HG03520 (cell line): ENCODE measurements at regions not wholly inside any gene's neighbourhood (a gene's known extent, or its start where the extent isn't known, plus 50 kb on each side); places are given as distances from the start of the nearest gene placed in this dataset.

Source experiments
- ATAC-seq: cut with Tn5 transposase; IDR thresholded peaks from one replicate; pipeline ENCODE4 v1.9.1; 2021; ENCODE audit warnings: mild to moderate bottlenecking, moderate library complexity; ENCODE audit not compliant: unreplicated experiment

DNA sequence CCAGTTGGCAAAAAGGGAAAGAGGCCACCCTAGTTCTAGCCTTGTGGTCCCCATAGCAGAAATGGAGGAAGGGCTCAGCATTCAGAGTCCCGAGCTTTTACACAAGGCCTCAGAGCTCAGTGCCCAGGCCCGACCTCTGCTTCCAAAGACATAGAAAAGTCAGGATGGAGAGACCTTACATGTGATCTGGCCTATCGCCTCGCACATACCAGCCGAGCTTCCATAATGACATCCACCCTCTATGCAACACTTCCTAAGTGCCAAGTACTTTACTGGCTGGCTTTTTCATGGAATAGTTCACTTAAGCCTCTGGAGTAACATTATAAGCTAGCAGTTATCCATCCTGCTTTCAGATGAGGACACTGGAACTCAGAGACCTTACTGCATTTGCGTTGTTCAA lies 275.9 kb downstream of the FAM43A start:
- ATAC-seq = no peak

DNA sequence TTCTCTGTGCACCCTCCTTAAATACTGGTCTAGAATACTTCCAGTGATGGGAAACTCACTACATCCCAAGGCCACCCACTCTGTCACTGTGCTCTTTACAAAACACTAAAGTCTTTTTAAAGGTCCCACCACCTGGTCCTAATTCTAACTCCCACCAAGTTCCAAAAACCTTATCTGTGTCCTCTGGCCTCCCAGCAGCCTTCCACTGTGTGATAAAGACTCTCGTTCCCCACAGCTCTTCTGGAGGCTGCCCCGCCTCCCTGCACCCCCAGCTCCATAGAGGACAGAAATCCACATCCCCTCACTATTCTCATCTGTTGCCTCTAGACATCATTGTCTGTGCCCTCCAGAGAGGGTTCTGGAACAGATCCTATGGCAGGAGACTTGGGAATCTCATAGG lies 276.4 kb downstream of the FAM43A start:
- no peak for ATAC-seq

- no peak for ATAC-seq
Measured at GRCh38 chr3:194964809-194965208, 279.1 kb downstream of the FAM43A start.

DNA sequence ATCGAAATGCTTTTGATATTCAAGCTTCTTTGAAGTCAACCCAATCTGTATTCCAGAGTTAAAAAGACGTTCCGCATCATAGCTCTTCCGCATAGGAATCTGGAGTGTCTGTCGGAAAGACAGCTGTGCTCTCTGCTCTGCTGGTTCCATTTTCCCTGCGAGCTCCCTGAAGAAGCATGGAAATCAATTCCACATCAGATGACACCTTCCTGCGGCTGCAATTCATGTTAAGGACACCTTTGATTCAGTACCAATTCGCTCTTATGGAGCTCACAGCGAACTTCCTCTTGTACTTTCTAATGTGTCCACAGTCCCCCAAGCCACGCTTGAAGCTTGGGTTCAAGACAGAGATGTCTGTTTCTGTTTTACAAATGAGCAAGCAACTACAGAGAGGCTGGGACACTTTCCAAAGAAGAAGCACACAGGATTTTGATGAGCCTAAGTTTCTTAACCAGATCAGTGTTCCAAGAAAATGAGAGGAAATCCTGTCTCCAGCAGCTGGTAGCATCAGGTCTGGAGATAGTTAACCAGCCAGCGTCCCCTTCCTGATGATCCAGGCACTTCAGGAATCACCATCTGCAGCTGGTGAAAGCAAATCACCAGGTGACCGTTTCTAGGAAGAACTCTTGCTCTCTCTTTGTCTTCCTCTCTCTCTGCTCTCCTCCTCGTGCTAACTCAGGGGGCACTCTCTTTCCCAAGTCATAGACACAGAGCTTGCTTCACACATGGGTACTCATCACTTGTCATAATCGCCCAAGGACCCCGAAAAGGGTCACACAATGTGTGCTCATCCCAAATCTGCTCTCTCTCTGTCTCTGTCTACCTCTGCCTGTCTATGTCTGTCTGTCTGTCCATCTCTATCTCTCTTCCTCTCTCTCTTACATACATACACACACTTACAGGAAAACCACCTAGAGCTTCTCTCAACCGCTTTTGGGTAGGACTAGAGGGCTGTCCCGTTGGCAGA lies 281.8 kb downstream of the FAM43A start:
- no peak for ATAC-seq

- ATAC-seq = no peak
Measured at GRCh38 chr3:194970066-194970465, 284.4 kb downstream of the FAM43A start.

- no peak for ATAC-seq
Measured at GRCh38 chr3:194971009-194971408, 285.3 kb downstream of the FAM43A start.

- ATAC-seq = no peak
Measured at GRCh38 chr3:194971965-194972364, 286.3 kb downstream of the FAM43A start.

- no peak for ATAC-seq
Measured at GRCh38 chr3:194972641-194973040, 287.0 kb downstream of the FAM43A start.

DNA sequence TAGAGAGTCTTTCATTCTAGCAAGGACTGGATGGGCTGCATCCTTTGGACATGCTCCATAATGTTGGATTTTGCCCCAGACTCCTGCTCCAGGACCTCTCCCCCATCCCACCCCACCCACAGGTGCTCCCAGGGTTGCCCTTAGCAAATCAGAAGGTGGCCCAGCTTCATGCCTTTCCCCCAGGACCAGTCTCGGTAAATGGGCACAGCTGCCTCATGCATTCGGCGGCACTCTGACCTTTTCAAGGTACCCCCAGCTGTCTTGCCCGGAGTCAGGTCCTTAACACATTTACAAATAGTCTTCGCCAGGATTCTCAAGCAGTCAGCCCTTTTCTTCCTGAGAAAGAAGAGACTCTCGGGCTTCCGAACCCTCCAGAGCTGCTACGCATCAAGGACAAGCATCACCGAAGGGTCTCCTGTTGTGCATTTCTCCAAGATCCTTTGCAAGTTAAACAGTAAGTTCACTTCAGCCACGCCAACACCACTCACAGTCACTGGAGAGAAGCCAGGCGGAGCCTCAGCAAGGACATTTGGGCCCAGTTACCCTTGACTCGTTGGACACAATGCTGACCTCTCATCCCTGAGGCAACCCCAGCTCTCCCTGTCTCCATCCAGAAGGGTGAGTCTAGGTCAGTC lies 287.8 kb downstream of the FAM43A start:
- ATAC-seq = no peak

DNA sequence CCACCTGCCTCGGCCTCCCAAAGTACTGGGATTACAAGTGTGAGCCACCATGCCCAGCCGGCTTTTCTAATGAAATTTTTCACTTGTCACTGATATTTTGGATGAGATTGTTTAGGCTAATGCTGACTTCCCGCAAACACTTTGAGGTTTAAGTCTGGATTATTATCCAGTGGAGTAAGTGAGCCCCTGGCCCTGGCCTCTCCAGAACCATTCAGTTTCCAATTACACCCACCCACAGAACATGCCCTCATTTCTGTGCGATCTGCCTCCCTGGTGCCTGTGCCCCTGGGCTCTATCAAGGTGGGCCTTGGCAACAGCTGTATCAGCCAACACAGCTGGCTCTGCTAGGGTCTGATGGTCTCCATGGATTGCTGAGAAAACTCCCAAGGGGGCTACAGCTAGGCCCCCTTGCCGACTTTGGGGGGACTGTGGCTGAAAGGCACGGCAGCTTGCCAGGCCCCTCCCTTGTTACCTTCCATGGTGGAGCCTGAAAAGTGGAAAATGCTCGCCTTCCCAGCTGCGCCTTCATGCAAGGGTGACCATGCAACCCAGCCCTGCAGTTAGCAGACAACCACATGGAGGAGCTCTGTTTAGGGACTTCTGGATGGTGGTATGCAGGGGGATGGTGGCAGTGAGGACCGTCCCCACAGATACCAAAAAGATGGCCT lies 288.9 kb downstream of the FAM43A start:
- ATAC-seq = no peak

GRCh38 chr3:194976049-194976451 lies 290.4 kb downstream of the FAM43A start:
- no peak for ATAC-seq

DNA sequence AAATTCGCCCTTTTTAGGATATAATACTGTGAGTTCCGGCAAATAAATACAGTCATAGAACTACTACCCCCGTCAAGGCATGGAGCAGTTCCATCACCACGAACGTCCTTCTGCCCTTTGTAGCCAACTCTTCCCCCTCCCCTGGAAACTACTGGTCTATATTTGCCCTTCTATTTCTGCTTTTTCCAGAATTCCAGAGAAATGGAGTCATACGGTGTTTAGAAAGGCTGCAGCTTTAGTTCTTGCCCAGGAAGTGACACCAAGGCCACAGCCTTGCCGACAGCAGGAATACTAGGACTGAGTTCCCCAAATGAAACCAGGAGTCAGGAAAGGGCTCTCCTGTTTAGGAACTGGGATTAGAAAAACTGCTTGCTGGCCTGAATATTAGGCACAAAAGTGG lies 291.2 kb downstream of the FAM43A start:
- ATAC-seq = no peak

GRCh38 chr3:194977356-194977755 lies 291.7 kb downstream of the FAM43A start:
- ATAC-seq = no peak

DNA sequence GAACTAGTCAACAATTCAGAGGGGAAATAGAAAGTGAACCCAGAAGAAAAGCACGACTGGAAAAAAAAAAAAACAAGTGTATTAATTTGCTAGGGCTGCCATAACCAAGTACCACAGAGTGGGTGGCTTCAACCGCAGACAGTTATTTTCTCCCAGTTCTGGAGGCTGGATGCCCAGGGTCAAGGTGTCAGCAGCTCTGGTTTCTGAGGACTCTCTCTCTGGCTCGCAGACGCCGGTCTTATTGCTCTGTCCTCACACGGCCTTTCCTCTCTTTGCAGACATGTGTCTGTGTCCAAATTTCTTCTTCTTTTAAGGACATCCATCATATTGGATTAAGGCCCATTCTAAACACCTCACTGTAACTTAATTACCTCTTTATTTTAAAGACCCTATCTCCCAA lies 291.8 kb downstream of the XXYLT1 start:
- ATAC-seq = no peak

GRCh38 chr3:194982472-194982871 lies 288.5 kb downstream of the XXYLT1 start:
- ATAC-seq = no peak

DNA sequence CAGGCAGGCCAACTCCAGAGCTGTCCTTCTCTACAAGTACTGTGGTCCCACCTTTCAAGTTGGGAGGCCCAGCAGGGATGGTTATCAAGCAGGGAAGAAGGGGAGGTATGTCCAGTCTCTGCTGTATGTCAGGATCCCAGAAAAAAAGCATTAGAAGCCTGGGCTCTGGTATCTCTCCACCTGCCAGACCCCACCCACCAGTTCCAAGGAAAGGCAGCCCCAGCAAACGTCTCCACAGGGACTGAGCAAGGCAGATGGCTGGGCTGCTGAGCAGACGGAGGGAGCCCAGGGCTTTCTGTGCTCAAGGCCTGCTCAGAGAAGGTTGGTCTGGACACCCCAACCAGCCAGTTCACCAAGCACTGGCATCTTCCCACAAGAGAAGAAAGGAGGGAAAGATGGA lies 287.8 kb downstream of the XXYLT1 start:
- ATAC-seq = no peak

DNA sequence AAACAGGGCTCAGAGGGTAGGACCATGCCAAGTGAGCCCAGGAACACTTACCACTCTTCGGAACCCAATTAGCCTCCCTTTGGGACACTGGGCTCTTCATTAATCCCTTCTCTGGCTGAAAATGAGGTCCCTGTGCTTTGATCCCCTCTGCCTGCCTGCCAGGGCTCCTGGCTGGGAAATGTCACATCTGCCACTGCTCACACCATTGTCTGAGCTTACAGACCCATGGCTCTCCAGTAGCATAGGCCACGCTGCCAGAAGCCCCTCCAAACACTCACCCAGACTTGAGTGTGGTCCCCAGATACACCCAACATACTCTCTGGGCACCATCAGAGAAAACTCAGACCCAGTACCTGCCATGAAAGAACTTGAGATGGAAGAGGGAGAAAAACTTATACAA lies 287.3 kb downstream of the XXYLT1 start:
- no peak for ATAC-seq

- no peak for ATAC-seq
Measured at GRCh38 chr3:194984066-194984465, 286.9 kb downstream of the XXYLT1 start.

- ATAC-seq = no peak
Measured at GRCh38 chr3:194984622-194985021, 286.3 kb downstream of the XXYLT1 start.

GRCh38 chr3:194985031-194985578 lies 285.9 kb downstream of the XXYLT1 start:
- no peak for ATAC-seq
